ENCODE measurements at regions not wholly inside any gene's neighbourhood (a gene's known extent, or its start where the extent isn't known, plus 50 kb on each side); places are given as distances from the start of the nearest gene placed in this dataset.

DNA sequence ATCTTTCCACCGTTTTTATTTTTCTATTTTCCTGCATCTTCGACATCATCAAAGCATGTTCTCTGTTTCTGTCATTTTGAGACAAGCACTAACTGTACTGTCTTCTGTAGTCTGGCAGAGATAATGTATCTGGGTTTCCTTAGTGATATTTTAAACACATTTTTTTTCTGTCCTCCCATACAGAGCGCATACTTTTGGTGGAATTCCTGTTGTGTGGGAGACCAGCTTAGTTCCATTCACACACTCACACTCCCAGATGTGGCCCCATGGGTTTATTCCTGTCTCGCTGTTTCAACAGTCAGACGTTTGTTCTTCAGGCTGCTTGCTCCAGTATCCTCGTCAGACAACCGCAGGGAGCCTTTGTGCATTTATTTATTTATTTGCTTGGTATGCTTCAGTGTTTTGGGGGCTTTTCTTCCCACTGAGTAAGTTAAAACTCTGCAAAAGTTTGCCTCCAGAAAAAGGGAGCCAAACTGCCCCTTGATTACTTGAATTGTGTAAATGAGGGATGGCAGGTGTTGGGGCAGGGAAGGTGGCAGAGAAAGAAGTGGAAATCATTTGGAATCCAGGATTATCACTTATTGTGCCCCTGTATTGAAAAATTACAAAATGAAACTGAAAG is 456.8 kb upstream of the KLF6 start:
- TF ChIP-seq, protein P1, sequence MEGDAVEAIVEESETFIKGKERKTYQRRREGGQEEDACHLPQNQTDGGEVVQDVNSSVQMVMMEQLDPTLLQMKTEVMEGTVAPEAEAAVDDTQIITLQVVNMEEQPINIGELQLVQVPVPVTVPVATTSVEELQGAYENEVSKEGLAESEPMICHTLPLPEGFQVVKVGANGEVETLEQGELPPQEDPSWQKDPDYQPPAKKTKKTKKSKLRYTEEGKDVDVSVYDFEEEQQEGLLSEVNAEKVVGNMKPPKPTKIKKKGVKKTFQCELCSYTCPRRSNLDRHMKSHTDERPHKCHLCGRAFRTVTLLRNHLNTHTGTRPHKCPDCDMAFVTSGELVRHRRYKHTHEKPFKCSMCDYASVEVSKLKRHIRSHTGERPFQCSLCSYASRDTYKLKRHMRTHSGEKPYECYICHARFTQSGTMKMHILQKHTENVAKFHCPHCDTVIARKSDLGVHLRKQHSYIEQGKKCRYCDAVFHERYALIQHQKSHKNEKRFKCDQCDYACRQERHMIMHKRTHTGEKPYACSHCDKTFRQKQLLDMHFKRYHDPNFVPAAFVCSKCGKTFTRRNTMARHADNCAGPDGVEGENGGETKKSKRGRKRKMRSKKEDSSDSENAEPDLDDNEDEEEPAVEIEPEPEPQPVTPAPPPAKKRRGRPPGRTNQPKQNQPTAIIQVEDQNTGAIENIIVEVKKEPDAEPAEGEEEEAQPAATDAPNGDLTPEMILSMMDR (IDR thresholded peaks at IDR 0.05; ENCODE audit: insufficient read depth, low read length, poor library complexity, severe bottlenecking) = no peak
- no peak for TF ChIP-seq EZH2phosphoT487 (conservative IDR thresholded peaks at IDR 0.05; ENCODE audit: low read length)
